K562 (cell line): ENCODE measurements at regions not wholly inside any gene's neighbourhood (a gene's known extent, or its start where the extent isn't known, plus 50 kb on each side); places are given as distances from the start of the nearest gene placed in this dataset.

ENCODE experiments used
- ATAC-seq: fragments of 200-7000 bp; cut with Tn5 transposase; 3 replicates; pipeline ENCODE4 v1.9.1; 2020; ENCODE audit warnings: moderate library complexity
- BruUV-seq: library from RNA; stranded (reverse); fragments of 400-500 nt; replicated peaks from 2 replicates; lab custom pipeline; 2021; lab: Mats Ljungman, UMichigan
- CTCF ChIA-PET: fragments of 300-600 bp; formaldehyde crosslinking; extraction: SDS; loops from one replicate; lab custom pipeline; 2021; ENCODE audit warnings: low intra/inter-chr PET ratio; lab: Yijun Ruan, JAX
- POLR2A ChIA-PET: fragments of 300-600, 350-650 bp; sonication (Branson Sonifier 250); formaldehyde crosslinking; extraction: SDS; loops from one replicate; lab custom pipeline; 2021; ENCODE audit warnings: antibody characterized with exemption, inconsistent platforms; lab: Yijun Ruan, JAX
- DNase-seq, 4 experiments: peaks; one replicate each; pipeline versions ENCODE4 v3.0.0 to v3.0.0-alpha.2; 2011 to 2018; ENCODE audit warnings: low spot score in 3 of 4, mixed read lengths in 3 of 4; ENCODE audit errors: extremely low read depth in 1 of 4
- FAIRE-seq: peaks from 2 replicates; lab custom pipeline; 2011; peaks lifted over from hg19 to GRCh38; lab: Jason Lieb, UNC
- H2AFZ ChIP-seq: 2 replicates; pipeline ENCODE4 v1.6.0; 2011; ENCODE audit warnings: low read depth, low read length, control low read depth, inconsistent platforms
- H3K27ac ChIP-seq: fragments of 200-600 bp; 3 replicates; pipeline ENCODE4 v1.8.0; 2011; ENCODE audit warnings: low read depth, mild to moderate bottlenecking, control low read depth, inconsistent platforms, low read length, moderate library complexity, mixed read lengths; ENCODE audit errors: extremely low read depth
- H3K27me3 ChIP-seq, 2 experiments: fragments of 300-600 bp in 1 of 2; 2 replicates in 1 of 2; 3 replicates in 1 of 2; pipeline versions ENCODE4 v1.6.0 to v1.8.0; 2011; ENCODE audit warnings: inconsistent platforms in 2 of 2, low read length in 2 of 2, mild to moderate bottlenecking in 1 of 2, mixed read lengths in 1 of 2, moderate library complexity in 1 of 2; ENCODE audit not compliant: control insufficient read depth in 2 of 2, insufficient read depth in 2 of 2
- H3K36me3 ChIP-seq: fragments of 300-600 bp; 3 replicates; pipeline ENCODE4 v1.8.0; 2011; ENCODE audit warnings: mild to moderate bottlenecking, low read length, inconsistent platforms; ENCODE audit not compliant: control insufficient read depth, insufficient read depth
- H3K4me1 ChIP-seq, 2 experiments: fragments of 200-600 bp in 1 of 2; replicated peaks in 1 of 2; 2 replicates in 1 of 2; 3 replicates in 1 of 2; pipeline versions ENCODE4 v1.5.1 to v1.8.0; 2011; ENCODE audit warnings: inconsistent platforms in 2 of 2, low read length in 2 of 2, mild to moderate bottlenecking in 1 of 2, mixed read lengths in 1 of 2, moderate library complexity in 1 of 2; ENCODE audit not compliant: control insufficient read depth in 2 of 2, insufficient read depth in 2 of 2
- H3K4me2 ChIP-seq: 2 replicates; pipeline ENCODE4 v1.6.1; 2011; ENCODE audit warnings: low read length, control low read depth, inconsistent platforms, mixed read lengths; ENCODE audit not compliant: insufficient read depth
- H3K4me3 ChIP-seq: fragments of 200-600 bp; sonication (generic), shearing (Covaris generic); 2 replicates; pipeline ENCODE4 v1.5.1; 2016; ENCODE audit warnings: control low read depth, inconsistent platforms
- H3K79me2 ChIP-seq: fragments of 200-600 bp; 3 replicates; pipeline ENCODE4 v1.8.0; 2011; ENCODE audit warnings: low read length, inconsistent platforms; ENCODE audit not compliant: control insufficient read depth, insufficient read depth
- H3K9ac ChIP-seq, 2 experiments: 2 replicates each; pipeline versions ENCODE4 v1.6.0 to v1.6.1; 2011; ENCODE audit warnings: low read depth in 2 of 2, low read length in 2 of 2, control low read depth in 1 of 2, inconsistent platforms in 1 of 2, mild to moderate bottlenecking in 1 of 2, mixed read lengths in 1 of 2; ENCODE audit not compliant: insufficient read depth in 1 of 2
- H3K9me1 ChIP-seq: one replicate; pipeline ENCODE4 v1.6.0; 2011; ENCODE audit warnings: inconsistent platforms, mild to moderate bottlenecking, low read length, moderate library complexity; ENCODE audit not compliant: control insufficient read depth, insufficient read depth
- H3K9me3 ChIP-seq: replicated peaks from 2 replicates; pipeline ENCODE4 v1.5.1; 2011; ENCODE audit warnings: low read depth, low read length, inconsistent platforms; ENCODE audit not compliant: control insufficient read depth, insufficient read depth
- H4K20me1 ChIP-seq: replicated peaks from 2 replicates; pipeline ENCODE4 v1.6.1; 2011; ENCODE audit warnings: low read length, inconsistent platforms, mixed read lengths; ENCODE audit not compliant: control insufficient read depth, insufficient read depth
- DACH1 ChIP-seq: fragments of 450-650 bp; IDR thresholded peaks from 2 replicates; pipeline ENCODE4 v1.6.1; 2018; ENCODE audit not compliant: partially characterized antibody
- GATAD2B ChIP-seq: fragments of 450-650 bp; IDR thresholded peaks from 2 replicates; pipeline ENCODE4 v1.6.1; 2017; ENCODE audit warnings: mild to moderate bottlenecking, borderline replicate concordance
- SMARCB1 ChIP-seq: IDR thresholded peaks from 2 replicates; pipeline ENCODE4 v1.6.1; 2011; ENCODE audit warnings: improper control_type of control experiment, low read depth; ENCODE audit not compliant: insufficient read length
- ZNF41 ChIP-seq: fragments of 250-450 bp; sonication (Bioruptor Pico); conservative IDR thresholded peaks from 2 replicates; pipeline ENCODE4 v1.4.0; 2020; ENCODE audit warnings: mild to moderate bottlenecking
- ZNF561 ChIP-seq: fragments of 450-650 bp; formaldehyde crosslinking; conservative IDR thresholded peaks from 2 replicates; pipeline ENCODE4 v1.4.0; 2020; ENCODE audit warnings: mild to moderate bottlenecking, moderate library complexity
- WGBS: fragments of 100-300 bp; shearing (Covaris generic); methylation state at CpG from one replicate; pipeline ENCODE4 v1.1.6; 2016; ENCODE audit warnings: low coverage, mixed read lengths; ENCODE audit not compliant: insufficient coverage; ENCODE audit errors: missing lambda C conversion rate; 5-methylcytosine and 5-hydroxymethylcytosine counted together
- in situ Hi-C: fragments of 300-500 bp; cut with MboI; formaldehyde crosslinking; loops from 4 replicates; pipeline ENCODE4 v1.15.0; 2018; ENCODE audit warnings: inconsistent platforms, mixed read lengths
- intact Hi-C: fragments of 100-400 bp; cut with micrococcal nuclease; formaldehyde crosslinking; loops from 2 replicates; pipeline ENCODE4 v1.14.2; 2022
- TF ChIP-seq, protein P1 (sequence below), 2 experiments: fragments of 450-650 bp in 1 of 2; sonication (generic) in 1 of 2; formaldehyde crosslinking in 1 of 2; IDR thresholded peaks in 1 of 2; conservative IDR thresholded peaks in 1 of 2; 2 replicates each; pipeline versions ENCODE4 v1.6.1 to v1.8.1; 2016 to 2023; ENCODE audit warnings: mild to moderate bottlenecking in 2 of 2, moderate library complexity in 2 of 2, inconsistent platforms in 1 of 2, missing genetic modification reagents in 1 of 2
- TF ChIP-seq, protein P2 (sequence below): fragments of 450-650 bp; formaldehyde crosslinking; IDR thresholded peaks from 2 replicates; pipeline ENCODE4 v1.4.0; 2022; ENCODE audit warnings: missing genetic modification characterization
- TF ChIP-seq, protein P3 (sequence below): fragments of 450-650 bp; formaldehyde crosslinking; IDR thresholded peaks from 2 replicates; pipeline ENCODE4 v1.4.0; 2020; ENCODE audit warnings: mild to moderate bottlenecking, moderate library complexity
- TF ChIP-seq, protein P4 (sequence below): fragments of 250-450 bp; sonication (Bioruptor Pico); IDR thresholded peaks from 2 replicates; pipeline ENCODE4 v1.4.0; 2020; ENCODE audit warnings: mild to moderate bottlenecking, moderate library complexity
- TF ChIP-seq, protein P5 (sequence below): sonication (generic); formaldehyde crosslinking; IDR thresholded peaks from 2 replicates; pipeline ENCODE4 v1.8.0; 2023; ENCODE audit warnings: mild to moderate bottlenecking, missing genetic modification reagents

GRCh38 chr11:112310848-112311247 lies 50.2 kb upstream of the PLET1 start:
- ATAC-seq (no peak), DNase-seq (no peak), FAIRE-seq (no peak)
- H3K4me1 ChIP-seq, result no peaks in the 10 kb centered on the region
- intact Hi-C loops, result no loop called here
- H2AFZ ChIP-seq, result no peak overlapping the region
- no peaks in the 10 kb centered on the region for H4K20me1 ChIP-seq
- BruUV-seq, result no TSS peak
- H3K36me3 ChIP-seq, result no peaks in the 10 kb centered on the region
- H3K27me3 ChIP-seq, result peaks cover 9 to 29% of the 10 kb centered on the region in 2 experiments
- 5% methylated on average over 8 of the region's 8 CpGs for WGBS
- CTCF ChIA-PET, result no interaction called here
- no peaks in the 10 kb centered on the region for H3K9me3 ChIP-seq
- POLR2A ChIA-PET, result interaction anchor here (0.6 kb wide), 1 partner anchor 11 kb away, joined by 3 read pairs; no protein-coding TSS in a partner anchor
- no peak overlapping the region for H3K4me3 ChIP-seq
- no peak overlapping the region for H3K4me2 ChIP-seq
- no peaks in the 10 kb centered on the region for H3K79me2 ChIP-seq
- in situ Hi-C loops, result no loop called here
- H3K9ac ChIP-seq, result no peak overlapping the region
- no peak overlapping the region for H3K27ac ChIP-seq
- H3K9me1 ChIP-seq, result no peaks in the 10 kb centered on the region
- TF ChIP-seq ZNF561, result no peak
- no peak for TF ChIP-seq DACH1
- TF ChIP-seq, protein P1, sequence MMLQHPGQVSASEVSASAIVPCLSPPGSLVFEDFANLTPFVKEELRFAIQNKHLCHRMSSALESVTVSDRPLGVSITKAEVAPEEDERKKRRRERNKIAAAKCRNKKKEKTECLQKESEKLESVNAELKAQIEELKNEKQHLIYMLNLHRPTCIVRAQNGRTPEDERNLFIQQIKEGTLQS (IDR thresholded peaks at IDR 0.05), result no peak
- TF ChIP-seq, protein P1 (CRISPR knock-in tag; conservative IDR thresholded peaks at IDR 0.05), result no peak
- TF ChIP-seq, protein P2, sequence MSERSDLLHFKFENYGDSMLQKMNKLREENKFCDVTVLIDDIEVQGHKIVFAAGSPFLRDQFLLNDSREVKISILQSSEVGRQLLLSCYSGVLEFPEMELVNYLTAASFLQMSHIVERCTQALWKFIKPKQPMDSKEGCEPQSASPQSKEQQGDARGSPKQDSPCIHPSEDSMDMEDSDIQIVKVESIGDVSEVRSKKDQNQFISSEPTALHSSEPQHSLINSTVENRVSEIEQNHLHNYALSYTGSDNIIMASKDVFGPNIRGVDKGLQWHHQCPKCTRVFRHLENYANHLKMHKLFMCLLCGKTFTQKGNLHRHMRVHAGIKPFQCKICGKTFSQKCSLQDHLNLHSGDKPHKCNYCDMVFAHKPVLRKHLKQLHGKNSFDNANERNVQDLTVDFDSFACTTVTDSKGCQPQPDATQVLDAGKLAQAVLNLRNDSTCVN (CRISPR knock-in tag), result no peak
- TF ChIP-seq, protein P3, sequence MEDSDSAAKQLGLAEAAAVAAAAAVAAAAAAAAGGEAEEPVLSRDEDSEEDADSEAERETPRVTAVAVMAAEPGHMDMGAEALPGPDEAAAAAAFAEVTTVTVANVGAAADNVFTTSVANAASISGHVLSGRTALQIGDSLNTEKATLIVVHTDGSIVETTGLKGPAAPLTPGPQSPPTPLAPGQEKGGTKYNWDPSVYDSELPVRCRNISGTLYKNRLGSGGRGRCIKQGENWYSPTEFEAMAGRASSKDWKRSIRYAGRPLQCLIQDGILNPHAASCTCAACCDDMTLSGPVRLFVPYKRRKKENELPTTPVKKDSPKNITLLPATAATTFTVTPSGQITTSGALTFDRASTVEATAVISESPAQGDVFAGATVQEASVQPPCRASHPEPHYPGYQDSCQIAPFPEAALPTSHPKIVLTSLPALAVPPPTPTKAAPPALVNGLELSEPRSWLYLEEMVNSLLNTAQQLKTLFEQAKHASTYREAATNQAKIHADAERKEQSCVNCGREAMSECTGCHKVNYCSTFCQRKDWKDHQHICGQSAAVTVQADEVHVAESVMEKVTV, result no peak
- TF ChIP-seq SMARCB1, result no peak
- TF ChIP-seq ZNF41 (CRISPR knock-in tag), result no peak
- no peak for TF ChIP-seq GATAD2B
- TF ChIP-seq, protein P4, sequence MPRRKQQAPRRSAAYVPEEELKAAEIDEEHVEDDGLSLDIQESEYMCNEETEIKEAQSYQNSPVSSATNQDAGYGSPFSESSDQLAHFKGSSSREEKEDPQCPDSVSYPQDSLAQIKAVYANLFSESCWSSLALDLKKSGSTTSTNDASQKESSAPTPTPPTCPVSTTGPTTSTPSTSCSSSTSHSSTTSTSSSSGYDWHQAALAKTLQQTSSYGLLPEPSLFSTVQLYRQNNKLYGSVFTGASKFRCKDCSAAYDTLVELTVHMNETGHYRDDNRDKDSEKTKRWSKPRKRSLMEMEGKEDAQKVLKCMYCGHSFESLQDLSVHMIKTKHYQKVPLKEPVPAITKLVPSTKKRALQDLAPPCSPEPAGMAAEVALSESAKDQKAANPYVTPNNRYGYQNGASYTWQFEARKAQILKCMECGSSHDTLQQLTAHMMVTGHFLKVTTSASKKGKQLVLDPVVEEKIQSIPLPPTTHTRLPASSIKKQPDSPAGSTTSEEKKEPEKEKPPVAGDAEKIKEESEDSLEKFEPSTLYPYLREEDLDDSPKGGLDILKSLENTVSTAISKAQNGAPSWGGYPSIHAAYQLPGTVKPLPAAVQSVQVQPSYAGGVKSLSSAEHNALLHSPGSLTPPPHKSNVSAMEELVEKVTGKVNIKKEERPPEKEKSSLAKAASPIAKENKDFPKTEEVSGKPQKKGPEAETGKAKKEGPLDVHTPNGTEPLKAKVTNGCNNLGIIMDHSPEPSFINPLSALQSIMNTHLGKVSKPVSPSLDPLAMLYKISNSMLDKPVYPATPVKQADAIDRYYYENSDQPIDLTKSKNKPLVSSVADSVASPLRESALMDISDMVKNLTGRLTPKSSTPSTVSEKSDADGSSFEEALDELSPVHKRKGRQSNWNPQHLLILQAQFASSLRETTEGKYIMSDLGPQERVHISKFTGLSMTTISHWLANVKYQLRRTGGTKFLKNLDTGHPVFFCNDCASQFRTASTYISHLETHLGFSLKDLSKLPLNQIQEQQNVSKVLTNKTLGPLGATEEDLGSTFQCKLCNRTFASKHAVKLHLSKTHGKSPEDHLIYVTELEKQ (CRISPR knock-in tag), result no peak
- TF ChIP-seq, protein P5, sequence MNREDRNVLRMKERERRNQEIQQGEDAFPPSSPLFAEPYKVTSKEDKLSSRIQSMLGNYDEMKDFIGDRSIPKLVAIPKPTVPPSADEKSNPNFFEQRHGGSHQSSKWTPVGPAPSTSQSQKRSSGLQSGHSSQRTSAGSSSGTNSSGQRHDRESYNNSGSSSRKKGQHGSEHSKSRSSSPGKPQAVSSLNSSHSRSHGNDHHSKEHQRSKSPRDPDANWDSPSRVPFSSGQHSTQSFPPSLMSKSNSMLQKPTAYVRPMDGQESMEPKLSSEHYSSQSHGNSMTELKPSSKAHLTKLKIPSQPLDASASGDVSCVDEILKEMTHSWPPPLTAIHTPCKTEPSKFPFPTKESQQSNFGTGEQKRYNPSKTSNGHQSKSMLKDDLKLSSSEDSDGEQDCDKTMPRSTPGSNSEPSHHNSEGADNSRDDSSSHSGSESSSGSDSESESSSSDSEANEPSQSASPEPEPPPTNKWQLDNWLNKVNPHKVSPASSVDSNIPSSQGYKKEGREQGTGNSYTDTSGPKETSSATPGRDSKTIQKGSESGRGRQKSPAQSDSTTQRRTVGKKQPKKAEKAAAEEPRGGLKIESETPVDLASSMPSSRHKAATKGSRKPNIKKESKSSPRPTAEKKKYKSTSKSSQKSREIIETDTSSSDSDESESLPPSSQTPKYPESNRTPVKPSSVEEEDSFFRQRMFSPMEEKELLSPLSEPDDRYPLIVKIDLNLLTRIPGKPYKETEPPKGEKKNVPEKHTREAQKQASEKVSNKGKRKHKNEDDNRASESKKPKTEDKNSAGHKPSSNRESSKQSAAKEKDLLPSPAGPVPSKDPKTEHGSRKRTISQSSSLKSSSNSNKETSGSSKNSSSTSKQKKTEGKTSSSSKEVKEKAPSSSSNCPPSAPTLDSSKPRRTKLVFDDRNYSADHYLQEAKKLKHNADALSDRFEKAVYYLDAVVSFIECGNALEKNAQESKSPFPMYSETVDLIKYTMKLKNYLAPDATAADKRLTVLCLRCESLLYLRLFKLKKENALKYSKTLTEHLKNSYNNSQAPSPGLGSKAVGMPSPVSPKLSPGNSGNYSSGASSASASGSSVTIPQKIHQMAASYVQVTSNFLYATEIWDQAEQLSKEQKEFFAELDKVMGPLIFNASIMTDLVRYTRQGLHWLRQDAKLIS (CRISPR knock-in tag), result no peak
